T-helper 1 cell (primary cell): ENCODE measurements at regions not wholly inside any gene's neighbourhood (a gene's known extent, or its start where the extent isn't known, plus 50 kb on each side); places are given as distances from the start of the nearest gene placed in this dataset.
"Not testable (repeated sequence)": the region's sequence is repeated elsewhere in the genome, so short reads cannot be mapped to it uniquely, and the experiment has no call there.

ENCODE experiments used
- DNase-seq, 5 donors: peaks; one replicate each; pipeline ENCODE4 v3.0.0-alpha.2; 2012 to 2020

DNA sequence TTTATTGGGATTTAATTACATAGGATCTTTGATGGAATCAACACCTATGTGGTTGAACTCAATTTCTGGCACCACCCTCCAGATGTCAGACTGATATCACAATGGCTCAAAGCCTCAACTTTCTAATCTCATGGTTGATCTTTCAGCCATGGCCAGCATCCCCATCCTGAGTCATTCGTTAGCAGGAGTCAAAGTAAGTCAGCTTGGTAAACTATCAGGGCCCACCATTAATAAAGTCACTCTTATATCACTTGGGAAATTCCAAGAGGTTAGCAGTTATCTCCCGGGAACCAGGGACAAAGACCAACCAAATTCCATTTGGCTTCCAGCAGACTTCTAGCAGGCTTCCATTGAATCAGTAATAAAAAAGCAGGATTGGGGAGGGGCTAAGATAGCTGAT, 50.7 kb upstream of the TNFSF4 start:
- no peak for DNase-seq

GRCh38 chr1:173258479-173259264, 51.5 kb upstream of the TNFSF4 start:
- DNase-seq, result no peak

DNA sequence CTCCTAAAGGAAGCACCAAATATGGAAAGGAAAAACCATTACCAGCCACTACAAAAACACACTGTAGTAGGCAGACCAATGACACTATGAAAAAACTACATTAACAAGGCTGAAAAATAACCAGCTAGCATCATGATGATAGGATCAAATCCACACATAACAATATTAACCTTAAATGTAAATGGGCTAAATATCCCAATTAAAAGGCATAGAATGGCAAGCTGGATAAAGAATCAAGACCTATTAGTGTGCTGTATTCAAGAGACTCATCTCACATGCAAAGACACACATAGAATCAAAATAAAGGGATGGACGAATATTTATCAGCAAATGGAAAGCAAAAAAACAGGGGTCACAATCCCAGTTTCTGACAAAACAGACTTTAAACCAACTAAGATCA, 53.2 kb upstream of the TNFSF4 start:
- DNase-seq, result not testable (repeated sequence)

DNA sequence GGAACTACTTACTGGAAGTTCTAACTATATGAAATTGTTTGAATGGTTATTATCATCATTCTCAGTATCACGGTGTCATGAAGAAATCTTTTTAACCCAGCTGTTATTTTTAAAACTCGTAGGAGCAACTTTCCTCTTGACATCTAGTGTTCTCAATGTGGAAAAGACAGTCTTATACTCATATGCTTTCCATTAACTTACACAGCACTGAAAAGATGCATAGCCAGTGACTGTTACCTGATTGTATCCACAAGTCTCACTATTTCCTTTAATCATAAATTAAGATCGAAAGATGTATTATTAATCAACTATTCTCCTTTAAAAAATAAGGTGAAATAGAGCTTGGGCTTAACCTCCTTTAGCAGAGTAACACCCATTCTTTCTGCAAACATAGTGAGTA, 59.7 kb upstream of the TNFSF4 start:
- no peak for DNase-seq

DNA sequence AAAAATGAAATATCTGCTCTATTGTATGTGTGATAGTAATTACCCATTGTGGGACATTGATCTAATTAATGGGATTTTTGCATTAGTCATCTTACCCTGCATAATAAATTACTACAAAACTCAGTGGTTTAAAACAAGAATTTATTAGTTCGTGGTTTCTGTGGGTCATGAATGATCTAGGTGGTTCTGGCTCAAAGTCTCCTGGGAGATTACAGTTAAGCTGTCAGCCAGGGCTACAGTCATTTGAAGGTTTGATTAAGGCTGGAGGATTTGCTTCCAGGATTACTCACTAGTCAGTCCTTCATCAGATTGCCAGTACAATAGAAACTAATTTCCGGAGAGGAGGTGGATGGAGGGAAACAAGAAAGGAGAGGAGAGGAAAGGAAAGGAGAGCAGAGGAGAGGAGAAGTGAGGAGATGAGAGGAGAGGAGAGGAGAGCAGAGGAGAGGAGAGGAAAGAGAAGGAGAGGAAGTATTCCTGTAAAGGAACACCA, 60.4 kb upstream of the TNFSF4 start:
- no peak for DNase-seq

DNA sequence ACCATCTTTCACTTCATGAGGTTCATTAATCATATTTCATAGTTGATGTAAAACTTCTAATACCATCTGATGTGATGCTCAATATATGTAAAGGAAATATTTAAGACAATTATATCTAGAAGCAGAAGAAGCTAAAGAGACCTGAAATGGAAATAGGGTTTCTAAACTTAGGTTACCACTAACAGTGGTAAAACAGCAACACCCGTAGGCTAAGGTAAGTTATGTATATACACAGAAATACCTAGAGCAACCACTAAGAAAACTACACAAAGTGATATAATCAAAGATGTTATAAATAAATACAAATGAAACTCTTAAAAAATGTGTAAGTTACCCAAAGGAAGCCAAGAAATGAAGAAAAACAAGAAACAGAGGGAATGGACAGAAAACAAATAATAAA, 61.1 kb upstream of the TNFSF4 start:
- no peak for DNase-seq

DNA sequence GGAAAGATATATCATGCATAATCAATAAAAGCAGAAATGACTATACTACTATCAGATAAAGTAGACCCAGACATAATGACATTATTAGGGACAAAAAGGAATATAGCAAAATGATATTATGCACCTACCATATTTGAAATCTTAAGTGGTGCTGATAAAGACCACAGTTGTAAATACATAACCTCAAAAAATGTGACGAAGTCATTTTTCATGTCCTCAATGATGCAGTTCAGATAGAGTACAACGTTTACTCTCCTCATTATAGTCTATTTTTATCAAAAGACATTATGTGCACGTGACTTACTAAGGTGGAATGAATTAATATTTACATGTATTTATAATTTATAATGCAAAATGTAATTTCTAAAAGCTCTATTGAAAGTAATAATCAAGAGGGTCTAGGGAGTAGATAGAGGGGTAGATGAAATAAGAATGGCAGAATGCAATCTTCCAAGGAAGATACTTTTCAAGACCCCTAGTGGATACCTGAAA, 61.7 kb upstream of the TNFSF4 start:
- no peak for DNase-seq

DNA sequence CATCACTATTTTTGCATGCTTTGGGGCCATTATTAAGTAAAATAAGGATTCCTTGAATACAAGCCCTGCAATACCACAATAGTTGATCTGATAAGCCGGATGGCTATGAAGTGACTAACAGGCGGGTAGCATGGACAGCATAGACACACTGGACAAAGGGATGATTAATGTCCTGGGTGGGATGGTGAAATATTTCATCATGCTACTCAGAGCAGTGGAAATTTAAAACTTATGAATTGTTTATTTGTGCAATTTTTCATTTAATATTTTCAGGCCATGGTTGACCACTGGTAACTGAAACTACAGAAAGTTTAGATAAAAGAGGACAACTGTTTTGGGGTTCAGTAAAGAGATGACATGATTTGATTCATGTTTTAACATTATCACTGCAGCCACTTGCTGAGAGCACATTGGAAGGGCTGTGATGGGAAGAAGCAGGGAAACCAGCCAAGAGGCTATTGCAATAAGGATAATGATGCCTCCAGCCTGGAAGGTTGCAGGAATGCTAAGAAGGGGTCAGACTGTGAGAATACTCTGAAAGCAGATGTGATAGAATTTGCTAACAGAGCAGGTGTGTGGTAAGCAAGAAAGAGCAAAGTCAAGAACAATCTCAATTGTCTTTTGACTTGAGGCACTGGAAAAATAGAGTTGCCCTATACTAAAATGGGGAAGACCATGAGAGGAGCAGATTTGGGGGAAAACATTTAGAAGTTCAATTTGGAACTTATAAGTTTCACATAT, 62.5 kb upstream of the TNFSF4 start:
- DNase-seq, result no peak

GRCh38 chr1:173270243-173270642, 63.1 kb upstream of the TNFSF4 start:
- DNase-seq, result no peak

GRCh38 chr1:173271021-173271420, 63.9 kb upstream of the TNFSF4 start:
- not testable (repeated sequence) for DNase-seq

DNA sequence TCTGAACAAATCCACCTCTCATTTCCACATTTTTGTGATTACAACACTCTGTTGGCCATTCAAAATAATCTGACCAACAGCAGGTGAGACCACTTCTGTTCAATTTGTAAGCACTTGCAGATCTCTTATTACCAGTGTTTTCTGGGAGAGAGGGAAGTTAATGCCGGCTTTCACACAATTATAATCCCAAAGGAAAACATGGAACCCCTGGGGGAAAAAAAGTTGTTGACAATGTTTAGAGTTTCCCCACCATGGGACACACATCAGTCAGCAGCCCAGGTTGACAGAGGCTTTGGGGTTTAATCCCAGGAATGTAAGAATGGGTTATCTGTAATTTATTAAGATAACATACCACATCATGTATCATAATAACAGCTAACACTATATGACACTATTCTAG, 68.4 kb upstream of the TNFSF4 start:
- no peak for DNase-seq

DNA sequence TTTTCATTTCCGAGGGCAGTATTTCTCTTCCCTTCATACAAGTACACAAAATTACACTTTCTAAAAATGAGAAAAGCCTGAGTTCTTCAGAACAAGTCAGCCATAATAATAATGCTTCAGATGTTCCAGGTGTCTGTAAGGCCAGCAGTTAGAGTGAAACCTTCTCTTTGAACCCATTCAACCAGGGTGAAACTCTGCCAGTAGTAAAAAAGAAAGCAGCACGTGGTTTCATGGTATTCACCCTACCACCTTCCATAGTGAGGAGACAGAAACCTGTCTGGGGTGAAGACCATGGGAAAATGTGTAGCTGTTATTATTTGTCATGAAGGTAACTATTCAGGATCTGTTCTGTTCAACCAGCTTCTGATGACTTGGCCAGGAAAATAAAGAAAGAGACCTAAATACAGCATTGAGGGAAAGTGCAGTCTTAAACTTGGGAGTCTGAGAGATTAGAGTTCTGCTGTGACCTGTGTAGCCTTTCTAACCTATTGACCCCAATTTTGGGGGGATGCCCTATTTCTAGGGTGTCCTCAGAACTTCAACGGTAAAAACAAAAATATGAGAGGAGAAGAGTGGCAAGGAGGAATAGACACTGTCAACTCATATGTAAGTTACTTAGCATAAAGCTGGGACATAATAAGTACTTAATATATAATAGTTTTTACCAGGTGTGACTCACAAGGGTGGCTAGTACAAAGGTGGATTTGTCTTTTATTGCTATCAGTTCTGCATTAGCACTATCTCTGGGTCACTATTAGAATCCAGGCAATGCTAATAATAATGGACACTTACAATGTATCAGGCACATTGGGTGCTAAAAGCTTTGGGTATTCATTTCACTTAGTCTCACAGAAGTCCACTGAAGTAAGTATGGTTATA, 70.0 kb upstream of the TNFSF4 start:
- DNase-seq, result no peak

DNA sequence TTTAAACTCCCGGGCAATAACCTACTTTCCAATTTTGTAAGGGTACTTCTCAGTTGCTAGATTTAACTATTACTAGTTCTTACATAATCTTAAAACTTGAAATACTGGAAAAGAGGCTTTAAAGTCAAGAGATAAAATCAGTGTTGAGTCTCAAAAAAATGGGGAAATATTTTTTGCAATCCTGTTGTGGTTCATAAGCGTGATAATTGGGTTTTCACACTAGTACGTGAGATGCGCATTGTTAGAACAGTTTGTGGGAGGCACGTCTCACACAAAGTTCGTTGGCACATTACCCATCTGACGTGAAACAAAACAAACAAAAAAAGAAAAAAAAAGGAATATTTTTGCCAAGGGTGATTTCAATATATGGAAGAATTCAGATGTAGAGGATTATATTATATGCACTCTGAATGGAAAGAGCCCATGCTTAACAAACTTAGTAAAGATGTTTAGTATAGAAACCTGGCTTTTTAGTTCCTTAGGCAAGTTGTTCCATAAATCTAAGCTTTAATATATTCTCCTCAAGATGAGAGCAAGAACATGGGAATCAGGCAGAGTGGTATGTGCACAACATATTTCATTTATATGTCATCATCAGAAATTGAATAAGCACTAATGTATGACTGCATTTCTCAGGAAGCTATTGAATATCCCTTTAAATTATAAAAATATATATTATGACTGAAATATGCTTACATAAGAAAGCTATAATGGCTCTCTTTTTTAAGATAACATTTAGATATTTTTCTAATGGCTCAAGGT, 73.9 kb upstream of the TNFSF4 start:
- no peak for DNase-seq

- no peak for DNase-seq
Measured at GRCh38 chr1:173285048-173285447, 77.9 kb upstream of the TNFSF4 start.

DNA sequence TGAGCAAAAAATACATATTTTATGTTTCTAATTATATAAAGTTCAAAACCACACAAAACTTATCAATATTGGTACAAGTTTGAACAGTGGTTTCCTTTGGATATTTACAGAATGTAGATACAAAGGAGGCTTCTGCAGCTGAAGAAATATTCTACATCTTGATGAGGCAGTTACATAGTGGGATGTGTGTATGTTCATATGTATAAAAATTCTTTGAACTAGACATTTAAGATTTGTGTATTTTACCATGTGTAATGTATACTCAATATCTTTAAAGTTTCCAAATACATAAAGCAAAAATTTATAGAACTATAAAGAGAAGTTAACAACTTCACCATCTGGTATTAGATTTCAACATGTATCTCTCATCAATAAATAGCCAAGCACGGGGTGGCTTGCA, 80.7 kb upstream of the TNFSF4 start:
- no peak for DNase-seq

GRCh38 chr1:173293756-173294155, 86.6 kb upstream of the TNFSF4 start:
- no peak for DNase-seq

GRCh38 chr1:173294843-173295242, 87.7 kb upstream of the TNFSF4 start:
- no peak for DNase-seq

DNA sequence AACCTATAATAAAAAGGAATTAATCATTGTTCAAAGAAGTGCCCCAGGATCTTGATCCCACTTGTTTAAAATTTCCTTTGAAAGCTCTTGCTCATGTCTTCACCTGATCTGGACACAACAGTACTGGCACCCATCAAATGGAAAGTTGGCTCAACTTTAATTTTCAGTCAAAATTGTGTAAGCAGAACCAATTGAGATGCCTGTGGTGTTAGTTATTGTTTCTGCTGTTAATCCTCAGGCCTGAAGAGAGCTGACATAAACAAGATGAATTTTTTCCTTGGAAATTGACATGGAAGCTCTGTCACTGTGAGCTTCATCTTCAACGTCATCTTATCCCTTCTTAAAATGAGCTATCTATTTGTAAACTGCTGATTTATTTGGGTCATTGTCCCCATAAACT, 88.3 kb upstream of the TNFSF4 start:
- no peak for DNase-seq

- no peak for DNase-seq
Measured at GRCh38 chr1:173295995-173296394, 88.9 kb upstream of the TNFSF4 start.

DNA sequence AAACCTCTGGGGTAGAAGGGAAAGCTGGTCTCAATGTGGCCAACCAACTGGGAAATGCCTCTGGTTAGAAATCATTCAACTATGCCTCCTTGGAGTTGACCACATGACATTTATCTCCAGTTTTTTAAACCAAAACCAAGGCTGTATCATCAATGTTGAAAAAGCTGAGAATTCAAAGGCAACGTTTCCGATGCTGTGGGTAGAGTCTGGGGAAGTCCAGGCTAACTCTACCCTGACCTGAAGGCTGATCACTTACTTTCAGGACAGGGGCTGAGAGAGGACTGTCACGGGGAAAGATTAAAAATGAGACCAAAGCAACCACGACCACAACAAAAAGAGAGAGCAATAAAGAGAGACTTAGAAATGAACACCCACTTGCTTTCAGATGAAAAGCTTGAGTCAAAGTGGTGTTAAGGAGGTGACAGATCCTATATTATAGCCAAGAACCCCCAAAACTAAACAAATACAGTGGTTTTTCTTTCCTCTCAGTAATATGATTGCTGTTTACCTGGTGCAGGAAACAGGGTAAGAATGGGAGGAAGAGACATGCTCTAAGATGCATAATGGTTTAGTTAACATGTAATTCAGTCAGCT, 90.8 kb upstream of the TNFSF4 start:
- peak in 1 of 5 donors; percentile 33 for DNase-seq
